Muscle of leg (tissue), 3 donors: ENCODE measurements at regions not wholly inside any gene's neighbourhood (a gene's known extent, or its start where the extent isn't known, plus 50 kb on each side); places are given as distances from the start of the nearest gene placed in this dataset.

Source experiments
- DNase-seq: peaks from one replicate; pipeline ENCODE4 v3.0.0; 2013
- H3K27ac ChIP-seq: one replicate; pipeline ENCODE4 v1.5.1; 2013; ENCODE audit warnings: mild to moderate bottlenecking, low read length, control low read depth
- H3K27me3 ChIP-seq: one replicate; pipeline ENCODE4 v1.6.1; 2013; ENCODE audit warnings: low read length; ENCODE audit not compliant: control insufficient read depth, insufficient read depth
- H3K36me3 ChIP-seq: one replicate; pipeline ENCODE4 v1.6.1; 2013; ENCODE audit warnings: low read length; ENCODE audit not compliant: control insufficient read depth, insufficient read depth
- H3K4me1 ChIP-seq: one replicate; pipeline ENCODE4 v1.6.1; 2013; ENCODE audit warnings: low read length; ENCODE audit not compliant: control insufficient read depth, insufficient read depth
- H3K4me3 ChIP-seq: one replicate; pipeline ENCODE4 v1.5.1; 2013; ENCODE audit warnings: low read length, control low read depth
- H3K9me3 ChIP-seq: replicated peaks from 2 replicates; pipeline ENCODE4 v1.6.1; 2013; ENCODE audit warnings: low read depth, low read length; ENCODE audit not compliant: control insufficient read depth
- WGBS: methylation state at CpG from one replicate; pipeline ENCODE4 v1.1.5; 2013; ENCODE audit warnings: missing lambda C conversion rate; ENCODE audit not compliant: insufficient coverage; 5-methylcytosine and 5-hydroxymethylcytosine counted together

DNA sequence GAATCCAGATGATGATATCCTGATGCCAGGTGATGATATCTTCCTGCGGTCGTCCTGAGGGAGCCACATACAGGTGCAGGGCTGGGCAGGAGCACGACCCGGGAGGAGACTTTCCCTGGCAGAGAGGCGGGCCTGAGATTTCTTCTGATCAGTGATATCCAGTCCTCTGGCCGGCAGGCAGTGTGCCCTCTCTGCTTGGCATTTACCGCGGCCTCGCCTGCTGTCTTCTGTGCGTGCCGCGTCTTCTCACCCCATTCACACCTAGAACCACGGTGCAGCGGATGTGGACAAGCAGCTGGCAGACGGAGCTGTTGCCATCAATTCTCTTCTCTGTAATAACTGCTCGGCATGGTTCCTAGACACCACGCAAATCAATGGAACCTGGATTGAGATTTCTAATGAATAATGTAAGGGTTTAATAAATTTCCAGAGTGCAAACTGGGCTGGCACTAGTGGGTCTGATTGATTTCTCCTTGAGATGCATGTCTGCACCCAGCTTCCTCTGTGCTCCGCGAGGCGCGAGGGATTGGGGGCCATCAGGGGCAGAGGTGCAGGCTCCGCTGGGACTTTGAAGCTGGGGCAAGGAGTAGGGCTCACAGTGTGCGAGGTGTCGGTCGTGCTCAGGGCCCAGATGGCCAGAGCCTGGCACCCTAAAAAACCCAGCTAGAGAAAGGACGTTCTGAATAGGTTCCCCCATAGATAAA, 208.9 kb upstream of the HDAC4 start:
- Histone ChIP-seq H3K4me1 (peaks cover 8% of the 10 kb centered on the region), H3K36me3 (no peaks in the 10 kb centered on the region), H3K4me3 (no peak overlapping the region), H3K27me3 (peaks cover 8% of the 10 kb centered on the region), H3K9me3 (no peaks in the 10 kb centered on the region), H3K27ac (no peak overlapping the region)
- WGBS = 88% methylated on average over 18 of the region's 26 CpGs
- DNase-seq = no peak

GRCh38 chr2:239609162-239609561, 208.3 kb upstream of the HDAC4 start:
- Histone ChIP-seq H3K9me3 (no peaks in the 10 kb centered on the region), H3K4me1 (peaks cover 8% of the 10 kb centered on the region), H3K36me3 (no peaks in the 10 kb centered on the region), H3K4me3 (no peak overlapping the region), H3K27me3 (peaks cover 8% of the 10 kb centered on the region), H3K27ac (no peak overlapping the region)
- peak; percentile 53 for DNase-seq
- WGBS = 81% methylated on average over 8 of the region's 11 CpGs

- H3K27ac ChIP-seq = no peak overlapping the region
- peaks cover 12% of the 10 kb centered on the region for H3K27me3 ChIP-seq
- no peaks in the 10 kb centered on the region for H3K9me3 ChIP-seq
- H3K36me3 ChIP-seq = no peaks in the 10 kb centered on the region
- no peak overlapping the region for H3K4me3 ChIP-seq
- no peak for DNase-seq
- H3K4me1 ChIP-seq = peaks cover 8% of the 10 kb centered on the region
- WGBS = 100% methylated on average over 7 of the region's 16 CpGs
Measured at GRCh38 chr2:239608723-239609122, 207.9 kb upstream of the HDAC4 start.

- H3K27ac ChIP-seq = no peak overlapping the region
- 100% methylated on average over 1 of the region's 6 CpGs for WGBS
- H3K27me3 ChIP-seq = peaks cover 13% of the 10 kb centered on the region
- H3K9me3 ChIP-seq = no peaks in the 10 kb centered on the region
- DNase-seq = no peak
- no peaks in the 10 kb centered on the region for H3K36me3 ChIP-seq
- peaks cover 8% of the 10 kb centered on the region for H3K4me1 ChIP-seq
- H3K4me3 ChIP-seq = no peak overlapping the region
Measured at GRCh38 chr2:239608260-239608659, 207.4 kb upstream of the HDAC4 start.

- Histone ChIP-seq H3K27me3 (peaks cover 16% of the 10 kb centered on the region), H3K9me3 (no peaks in the 10 kb centered on the region), H3K4me3 (no peak overlapping the region), H3K4me1 (peaks cover 8% of the 10 kb centered on the region), H3K36me3 (no peaks in the 10 kb centered on the region), H3K27ac (no peak overlapping the region)
- DNase-seq = no peak
- WGBS = 52% methylated on average over 22 of the region's 24 CpGs
Measured at GRCh38 chr2:239607517-239608191, 206.8 kb upstream of the HDAC4 start.

- no peak for DNase-seq
- Histone ChIP-seq H3K9me3 (no peaks in the 10 kb centered on the region), H3K36me3 (no peaks in the 10 kb centered on the region), H3K27me3 (peaks cover 12% of the 10 kb centered on the region), H3K4me1 (peaks cover 8% of the 10 kb centered on the region), H3K4me3 (no peak overlapping the region), H3K27ac (no peak overlapping the region)
- 95% methylated on average over 6 of the region's 7 CpGs for WGBS
Measured at GRCh38 chr2:239606741-239607516, 206.1 kb upstream of the HDAC4 start.

- peaks cover 8% of the 10 kb centered on the region for H3K4me1 ChIP-seq
- H3K4me3 ChIP-seq = no peak overlapping the region
- H3K36me3 ChIP-seq = no peaks in the 10 kb centered on the region
- WGBS = 44% methylated on average over 3 of the region's 5 CpGs
- H3K27me3 ChIP-seq = peaks cover 10% of the 10 kb centered on the region
- peak; percentile 63 for DNase-seq
- H3K9me3 ChIP-seq = no peaks in the 10 kb centered on the region
- H3K27ac ChIP-seq = no peak overlapping the region
Measured at GRCh38 chr2:239605976-239606375, 205.2 kb upstream of the HDAC4 start.

GRCh38 chr2:239605409-239605808, 204.6 kb upstream of the HDAC4 start:
- no peak overlapping the region for H3K27ac ChIP-seq
- H3K9me3 ChIP-seq = no peaks in the 10 kb centered on the region
- no peak for DNase-seq
- H3K4me1 ChIP-seq = peaks cover 8% of the 10 kb centered on the region
- H3K36me3 ChIP-seq = no peaks in the 10 kb centered on the region
- peaks cover 11% of the 10 kb centered on the region for H3K27me3 ChIP-seq
- WGBS = 76% methylated on average over 3 of the region's 6 CpGs
- H3K4me3 ChIP-seq = no peak overlapping the region

DNA sequence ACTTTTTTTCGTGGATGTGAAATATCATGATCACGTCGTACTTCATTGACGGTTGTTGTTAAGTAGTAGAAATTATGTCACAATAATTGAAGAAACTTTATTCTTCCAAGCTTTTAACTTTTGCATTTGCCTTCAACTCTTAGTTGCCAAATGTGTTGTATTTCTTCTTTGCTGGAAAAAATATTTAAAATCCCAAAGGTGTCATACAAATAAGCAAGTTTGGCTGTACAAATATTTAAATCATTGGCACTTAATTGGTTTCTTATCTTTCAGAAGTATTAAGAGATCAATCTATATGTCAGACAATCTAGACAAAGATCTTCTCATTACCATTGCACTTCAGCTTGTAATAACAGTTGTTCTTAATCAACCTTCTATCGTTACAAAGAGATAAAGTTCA, 204.0 kb upstream of the HDAC4 start:
- no CpG with 5 or more reads among the region's 5 CpGs for WGBS
- peaks cover 12% of the 10 kb centered on the region for H3K27me3 ChIP-seq
- no peak overlapping the region for H3K4me3 ChIP-seq
- H3K4me1 ChIP-seq = peaks cover 10% of the 10 kb centered on the region
- no peak overlapping the region for H3K27ac ChIP-seq
- H3K9me3 ChIP-seq = no peaks in the 10 kb centered on the region
- no peak for DNase-seq
- no peaks in the 10 kb centered on the region for H3K36me3 ChIP-seq
